ENCODE measurements at regions not wholly inside any gene's neighbourhood (a gene's known extent, or its start where the extent isn't known, plus 50 kb on each side); places are given as distances from the start of the nearest gene placed in this dataset.

- DNase-seq (ENCODE audit: extremely low spot score, unreplicated experiment) = no peak
- Mint-ChIP-seq H3K4me1 (ENCODE audit: unreplicated experiment) (peaks cover 8% of the 10 kb centered on the region), H3K27me3 (ENCODE audit: unreplicated experiment) (no peaks in the 10 kb centered on the region), H3K27ac (ENCODE audit: unreplicated experiment) (no peak overlapping the region), H3K36me3 (ENCODE audit: unreplicated experiment) (no peaks in the 10 kb centered on the region), H3K4me3 (ENCODE audit: unreplicated experiment) (no peak overlapping the region), H3K9me3 (ENCODE audit: unreplicated experiment) (peaks cover 11% of the 10 kb centered on the region)
- TF ChIP-seq CTCF (IDR thresholded peaks at IDR 0.05) = no peak
Measured at GRCh38 chr2:145739681-145740080, 1219.8 kb upstream of the ZEB2 start.

- no peak for DNase-seq (ENCODE audit: extremely low spot score, unreplicated experiment)
- Mint-ChIP-seq H3K27ac (ENCODE audit: unreplicated experiment) (no peak overlapping the region), H3K36me3 (ENCODE audit: unreplicated experiment) (peaks cover 3% of the 10 kb centered on the region), H3K9me3 (ENCODE audit: unreplicated experiment) (peaks cover 12% of the 10 kb centered on the region), H3K27me3 (ENCODE audit: unreplicated experiment) (no peaks in the 10 kb centered on the region), H3K4me3 (ENCODE audit: unreplicated experiment) (no peak overlapping the region), H3K4me1 (ENCODE audit: unreplicated experiment) (no peaks in the 10 kb centered on the region)
- TF ChIP-seq CTCF (IDR thresholded peaks at IDR 0.05) = no peak
Measured at GRCh38 chr2:145736871-145737270, 1217.0 kb upstream of the ZEB2 start.

- H3K27ac Mint-ChIP-seq (ENCODE audit: unreplicated experiment) = no peak overlapping the region
- no peak for TF ChIP-seq CTCF (IDR thresholded peaks at IDR 0.05)
- no peaks in the 10 kb centered on the region for H3K27me3 Mint-ChIP-seq (ENCODE audit: unreplicated experiment)
- H3K9me3 Mint-ChIP-seq (ENCODE audit: unreplicated experiment) = peaks cover 8% of the 10 kb centered on the region
- H3K4me1 Mint-ChIP-seq (ENCODE audit: unreplicated experiment) = peaks cover 21% of the 10 kb centered on the region
- H3K36me3 Mint-ChIP-seq (ENCODE audit: unreplicated experiment) = peaks cover 3% of the 10 kb centered on the region
- no peak overlapping the region for H3K4me3 Mint-ChIP-seq (ENCODE audit: unreplicated experiment)
- no peak for DNase-seq (ENCODE audit: extremely low spot score, unreplicated experiment)
Measured at GRCh38 chr2:145731467-145731866, 1211.5 kb upstream of the ZEB2 start.

GRCh38 chr2:145729993-145730770 lies 1210.3 kb upstream of the ZEB2 start:
- H3K36me3 Mint-ChIP-seq (ENCODE audit: unreplicated experiment) = peaks cover 3% of the 10 kb centered on the region
- peaks cover 5% of the 10 kb centered on the region for H3K9me3 Mint-ChIP-seq (ENCODE audit: unreplicated experiment)
- peaks cover 21% of the 10 kb centered on the region for H3K4me1 Mint-ChIP-seq (ENCODE audit: unreplicated experiment)
- no peak overlapping the region for H3K27ac Mint-ChIP-seq (ENCODE audit: unreplicated experiment)
- H3K4me3 Mint-ChIP-seq (ENCODE audit: unreplicated experiment) = no peak overlapping the region
- DNase-seq (ENCODE audit: extremely low spot score, unreplicated experiment) = no peak
- no peaks in the 10 kb centered on the region for H3K27me3 Mint-ChIP-seq (ENCODE audit: unreplicated experiment)
- no peak for TF ChIP-seq CTCF (IDR thresholded peaks at IDR 0.05)

- peak overlapping the region; percentile 67 for H3K27ac Mint-ChIP-seq (ENCODE audit: unreplicated experiment)
- H3K4me3 Mint-ChIP-seq (ENCODE audit: unreplicated experiment) = no peak overlapping the region
- no peaks in the 10 kb centered on the region for H3K27me3 Mint-ChIP-seq (ENCODE audit: unreplicated experiment)
- TF ChIP-seq CTCF (IDR thresholded peaks at IDR 0.05) = no peak
- H3K4me1 Mint-ChIP-seq (ENCODE audit: unreplicated experiment) = peaks cover 21% of the 10 kb centered on the region
- no peak for DNase-seq (ENCODE audit: extremely low spot score, unreplicated experiment)
- H3K36me3 Mint-ChIP-seq (ENCODE audit: unreplicated experiment) = peaks cover 3% of the 10 kb centered on the region
- H3K9me3 Mint-ChIP-seq (ENCODE audit: unreplicated experiment) = peaks cover 3% of the 10 kb centered on the region
Measured at GRCh38 chr2:145729481-145729880, 1209.6 kb upstream of the ZEB2 start.

Data from osteocyte (in vitro differentiated cells).